ENCODE measurements at regions not wholly inside any gene's neighbourhood (a gene's known extent, or its start where the extent isn't known, plus 50 kb on each side); places are given as distances from the start of the nearest gene placed in this dataset.
"Not testable (repeated sequence)": the region's sequence is repeated elsewhere in the genome, so short reads cannot be mapped to it uniquely, and the experiment has no call there.

GRCh38 chr12:28046600-28046999 is 74.1 kb upstream of the PTHLH start:
- TF ChIP-seq POLR2AphosphoS5, TAF1, POLR2A (IDR thresholded peaks at IDR 0.05; ENCODE audit: low read depth, low read length): not testable (repeated sequence)
